K562 (cell line): ENCODE measurements at regions not wholly inside any gene's neighbourhood (a gene's known extent, or its start where the extent isn't known, plus 50 kb on each side); places are given as distances from the start of the nearest gene placed in this dataset.

Experiments
- ATAC-seq: fragments of 200-7000 bp; cut with Tn5 transposase; 3 replicates; pipeline ENCODE4 v1.9.1; 2020; ENCODE audit warnings: moderate library complexity
- BruUV-seq: library from RNA; stranded (reverse); fragments of 400-500 nt; replicated peaks from 2 replicates; lab custom pipeline; 2021; lab: Mats Ljungman, UMichigan
- CTCF ChIA-PET: fragments of 300-600 bp; formaldehyde crosslinking; extraction: SDS; loops from one replicate; lab custom pipeline; 2021; ENCODE audit warnings: low intra/inter-chr PET ratio; lab: Yijun Ruan, JAX
- POLR2A ChIA-PET: fragments of 300-600, 350-650 bp; sonication (Branson Sonifier 250); formaldehyde crosslinking; extraction: SDS; loops from one replicate; lab custom pipeline; 2021; ENCODE audit warnings: antibody characterized with exemption, inconsistent platforms; lab: Yijun Ruan, JAX
- DNase-seq, 4 experiments: peaks; one replicate each; pipeline versions ENCODE4 v3.0.0 to v3.0.0-alpha.2; 2011 to 2018; ENCODE audit warnings: low spot score in 3 of 4, mixed read lengths in 3 of 4; ENCODE audit errors: extremely low read depth in 1 of 4
- FAIRE-seq: peaks from 2 replicates; lab custom pipeline; 2011; peaks lifted over from hg19 to GRCh38; lab: Jason Lieb, UNC
- H2AFZ ChIP-seq: 2 replicates; pipeline ENCODE4 v1.6.0; 2011; ENCODE audit warnings: low read depth, low read length, control low read depth, inconsistent platforms
- H3K27ac ChIP-seq: fragments of 200-600 bp; 3 replicates; pipeline ENCODE4 v1.8.0; 2011; ENCODE audit warnings: low read depth, mild to moderate bottlenecking, control low read depth, inconsistent platforms, low read length, moderate library complexity, mixed read lengths; ENCODE audit errors: extremely low read depth
- H3K27me3 ChIP-seq, 2 experiments: fragments of 300-600 bp in 1 of 2; 2 replicates in 1 of 2; 3 replicates in 1 of 2; pipeline versions ENCODE4 v1.6.0 to v1.8.0; 2011; ENCODE audit warnings: inconsistent platforms in 2 of 2, low read length in 2 of 2, mild to moderate bottlenecking in 1 of 2, mixed read lengths in 1 of 2, moderate library complexity in 1 of 2; ENCODE audit not compliant: control insufficient read depth in 2 of 2, insufficient read depth in 2 of 2
- H3K36me3 ChIP-seq: fragments of 300-600 bp; 3 replicates; pipeline ENCODE4 v1.8.0; 2011; ENCODE audit warnings: mild to moderate bottlenecking, low read length, inconsistent platforms; ENCODE audit not compliant: control insufficient read depth, insufficient read depth
- H3K4me1 ChIP-seq, 2 experiments: fragments of 200-600 bp in 1 of 2; replicated peaks in 1 of 2; 2 replicates in 1 of 2; 3 replicates in 1 of 2; pipeline versions ENCODE4 v1.5.1 to v1.8.0; 2011; ENCODE audit warnings: inconsistent platforms in 2 of 2, low read length in 2 of 2, mild to moderate bottlenecking in 1 of 2, mixed read lengths in 1 of 2, moderate library complexity in 1 of 2; ENCODE audit not compliant: control insufficient read depth in 2 of 2, insufficient read depth in 2 of 2
- H3K4me2 ChIP-seq: 2 replicates; pipeline ENCODE4 v1.6.1; 2011; ENCODE audit warnings: low read length, control low read depth, inconsistent platforms, mixed read lengths; ENCODE audit not compliant: insufficient read depth
- H3K4me3 ChIP-seq: fragments of 200-600 bp; sonication (generic), shearing (Covaris generic); 2 replicates; pipeline ENCODE4 v1.5.1; 2016; ENCODE audit warnings: control low read depth, inconsistent platforms
- H3K79me2 ChIP-seq: fragments of 200-600 bp; 3 replicates; pipeline ENCODE4 v1.8.0; 2011; ENCODE audit warnings: low read length, inconsistent platforms; ENCODE audit not compliant: control insufficient read depth, insufficient read depth
- H3K9ac ChIP-seq, 2 experiments: 2 replicates each; pipeline versions ENCODE4 v1.6.0 to v1.6.1; 2011; ENCODE audit warnings: low read depth in 2 of 2, low read length in 2 of 2, control low read depth in 1 of 2, inconsistent platforms in 1 of 2, mild to moderate bottlenecking in 1 of 2, mixed read lengths in 1 of 2; ENCODE audit not compliant: insufficient read depth in 1 of 2
- H3K9me1 ChIP-seq: one replicate; pipeline ENCODE4 v1.6.0; 2011; ENCODE audit warnings: inconsistent platforms, mild to moderate bottlenecking, low read length, moderate library complexity; ENCODE audit not compliant: control insufficient read depth, insufficient read depth
- H3K9me3 ChIP-seq: replicated peaks from 2 replicates; pipeline ENCODE4 v1.5.1; 2011; ENCODE audit warnings: low read depth, low read length, inconsistent platforms; ENCODE audit not compliant: control insufficient read depth, insufficient read depth
- H4K20me1 ChIP-seq: replicated peaks from 2 replicates; pipeline ENCODE4 v1.6.1; 2011; ENCODE audit warnings: low read length, inconsistent platforms, mixed read lengths; ENCODE audit not compliant: control insufficient read depth, insufficient read depth
- FOXP1 ChIP-seq: sonication (generic); formaldehyde crosslinking; IDR thresholded peaks from 2 replicates; pipeline ENCODE4 v1.8.0; 2022; ENCODE audit warnings: mild to moderate bottlenecking, missing genetic modification reagents
- IRF2 ChIP-seq: sonication (generic); formaldehyde crosslinking; IDR thresholded peaks from 2 replicates; pipeline ENCODE4 v1.8.1; 2022; ENCODE audit warnings: mild to moderate bottlenecking, missing genetic modification reagents
- SMARCC2 ChIP-seq: fragments of 450-650 bp; IDR thresholded peaks from 2 replicates; pipeline ENCODE4 v1.6.1; 2017; ENCODE audit warnings: antibody characterized with exemption, moderate library complexity, mild to moderate bottlenecking, low read depth
- SRSF1 ChIP-seq: fragments of 200-400 bp; formaldehyde crosslinking; IDR thresholded peaks from 2 replicates; pipeline ENCODE4 v1.6.1; 2017; ENCODE audit warnings: mild to moderate bottlenecking, low read depth, low read length, moderate library complexity
- THRA ChIP-seq: fragments of 450-650 bp; IDR thresholded peaks from 2 replicates; pipeline ENCODE4 v1.6.1; 2017; ENCODE audit warnings: mild to moderate bottlenecking, moderate library complexity
- ZC3H4 ChIP-seq: sonication (generic); formaldehyde crosslinking; IDR thresholded peaks from 2 replicates; pipeline ENCODE4 v1.9.0; 2021; ENCODE audit warnings: missing genetic modification reagents, borderline replicate concordance
- ZNF695 ChIP-seq: fragments of 450-650 bp; formaldehyde crosslinking; IDR thresholded peaks from 2 replicates; pipeline ENCODE4 v1.4.0; 2020; ENCODE audit warnings: mild to moderate bottlenecking, moderate library complexity
- ZNF717 ChIP-seq: fragments of 250-450 bp; sonication (Bioruptor Pico); IDR thresholded peaks from 2 replicates; pipeline ENCODE4 v1.5.0; 2021
- WGBS: fragments of 100-300 bp; shearing (Covaris generic); methylation state at CpG from one replicate; pipeline ENCODE4 v1.1.6; 2016; ENCODE audit warnings: low coverage, mixed read lengths; ENCODE audit not compliant: insufficient coverage; ENCODE audit errors: missing lambda C conversion rate; 5-methylcytosine and 5-hydroxymethylcytosine counted together
- in situ Hi-C: fragments of 300-500 bp; cut with MboI; formaldehyde crosslinking; loops from 4 replicates; pipeline ENCODE4 v1.15.0; 2018; ENCODE audit warnings: inconsistent platforms, mixed read lengths
- intact Hi-C: fragments of 100-400 bp; cut with micrococcal nuclease; formaldehyde crosslinking; loops from 2 replicates; pipeline ENCODE4 v1.14.2; 2022

GRCh38 chr12:68387338-68387737 is 55.2 kb upstream of the MDM1 start (continued):
- no peak for TF ChIP-seq ZNF717 (CRISPR knock-in tag)

- 57% methylated on average over 1 of the region's 1 CpG for WGBS
- POLR2A ChIA-PET, result no interaction called here
- DNase-seq (no peak), FAIRE-seq (no peak), ATAC-seq (no peak)
- no peaks in the 10 kb centered on the region for H3K79me2 ChIP-seq
- H4K20me1 ChIP-seq, result no peaks in the 10 kb centered on the region
- 0 out of 2 replicates have a peak, but pooled peaks cover 4% of the 10 kb centered on the region for H3K9me3 ChIP-seq
- H3K36me3 ChIP-seq, result no peaks in the 10 kb centered on the region
- no peak overlapping the region for H3K9ac ChIP-seq
- no peak overlapping the region for H3K27ac ChIP-seq
- TF ChIP-seq IRF2 (CRISPR knock-in tag) (no peak), THRA (no peak), ZNF695 (CRISPR knock-in tag) (no peak), SMARCC2 (no peak), ZC3H4 (CRISPR knock-in tag) (no peak), SRSF1 (no peak), FOXP1 (CRISPR knock-in tag) (no peak)
- H2AFZ ChIP-seq, result peak overlapping the region; percentile 22; the same call in 1 of the 2 replicates
- peaks cover 0 to 32% of the 10 kb centered on the region in 2 experiments; a peak in 4 of 5 replicates for H3K4me1 ChIP-seq
- no peak overlapping the region for H3K4me2 ChIP-seq
- in situ Hi-C loops, result no loop called here
- intact Hi-C loops, result no loop called here
- no peak overlapping the region for H3K4me3 ChIP-seq
- BruUV-seq, result no TSS peak
- no peaks in the 10 kb centered on the region for H3K9me1 ChIP-seq
- H3K27me3 ChIP-seq, result no peaks in the 10 kb centered on the region
- CTCF ChIA-PET, result no interaction called here
Measured at GRCh38 chr12:68389305-68389704, 57.1 kb upstream of the MDM1 start.
